Fibroblast of lung (primary cell): ENCODE measurements at regions not wholly inside any gene's neighbourhood (a gene's known extent, or its start where the extent isn't known, plus 50 kb on each side); places are given as distances from the start of the nearest gene placed in this dataset.

ENCODE experiments used
- DNase-seq, 2 donors: peaks; one replicate each; pipeline versions ENCODE4 v3.0.0 to v3.0.0-alpha.2; 2010; ENCODE audit warnings: low read depth in 2 of 2
- H2AFZ ChIP-seq: 2 replicates; pipeline ENCODE4 v1.5.1; 2012; ENCODE audit warnings: low read length, control low read depth, inconsistent platforms
- H3K27ac ChIP-seq: 2 replicates; pipeline ENCODE4 v1.5.1; 2011; ENCODE audit warnings: low read length, control low read depth; ENCODE audit not compliant: insufficient read depth
- H3K27me3 ChIP-seq: 2 replicates; pipeline ENCODE4 v1.5.1; 2011; ENCODE audit warnings: mild to moderate bottlenecking, low read length; ENCODE audit not compliant: control insufficient read depth, insufficient read depth
- H3K36me3 ChIP-seq: 2 replicates; pipeline ENCODE4 v1.5.1; 2011; ENCODE audit warnings: low read length; ENCODE audit not compliant: control insufficient read depth, insufficient read depth
- H3K4me1 ChIP-seq: 2 replicates; pipeline ENCODE4 v1.5.1; 2011; ENCODE audit warnings: low read length; ENCODE audit not compliant: control insufficient read depth, insufficient read depth; ENCODE audit errors: extremely low read depth
- H3K4me2 ChIP-seq: 2 replicates; pipeline ENCODE4 v1.5.1; 2011; ENCODE audit warnings: low read length, control low read depth; ENCODE audit not compliant: insufficient read depth; ENCODE audit errors: extremely low read depth
- H3K4me3 ChIP-seq, 4 experiments: fragments of 200-600 bp in 1 of 4; sonication (generic) in 1 of 4; replicated peaks in 1 of 4; 2 replicates each; pipeline ENCODE4 v1.5.1; 2011 to 2016; ENCODE audit warnings: low read length in 4 of 4, low read depth in 3 of 4, mild to moderate bottlenecking in 3 of 4, control low read depth in 2 of 4, inconsistent platforms in 1 of 4, mixed read lengths in 1 of 4; ENCODE audit not compliant: insufficient read depth in 1 of 4; ENCODE audit errors: control extremely low read depth in 1 of 4
- H3K79me2 ChIP-seq: 2 replicates; pipeline ENCODE4 v1.5.1; 2012; ENCODE audit warnings: mild to moderate bottlenecking, low read length, inconsistent platforms; ENCODE audit not compliant: control insufficient read depth, insufficient read depth
- H3K9ac ChIP-seq: 2 replicates; pipeline ENCODE4 v1.5.1; 2011; ENCODE audit warnings: mild to moderate bottlenecking, low read length, control low read depth; ENCODE audit not compliant: insufficient read depth
- H3K9me3 ChIP-seq: 2 replicates; pipeline ENCODE4 v1.5.1; 2012; ENCODE audit warnings: low read depth, low read length; ENCODE audit not compliant: control insufficient read depth, insufficient read depth
- H4K20me1 ChIP-seq: 2 replicates; pipeline ENCODE4 v1.5.1; 2011; ENCODE audit warnings: low read length; ENCODE audit not compliant: control insufficient read depth, insufficient read depth; ENCODE audit errors: extremely low read depth
- CTCF ChIP-seq, 2 donors: IDR thresholded peaks in 1 of 2; conservative IDR thresholded peaks in 1 of 2; 1 replicate in 1 of 2; 2 replicates in 1 of 2; pipeline ENCODE4 v1.5.1; 2011 to 2012; ENCODE audit warnings: low read length in 2 of 2, control low read depth in 1 of 2, inconsistent platforms in 1 of 2, low read depth in 1 of 2, mild to moderate bottlenecking in 1 of 2
- EZH2 ChIP-seq: IDR thresholded peaks from 2 replicates; pipeline ENCODE4 v1.5.1; 2012; ENCODE audit warnings: low read length, control low read depth, mild to moderate bottlenecking; ENCODE audit errors: missing control alignments

GRCh38 chr5:38607396-38607795 lies 51.0 kb upstream of the LIFR start:
- Histone ChIP-seq H2AFZ (no peak overlapping the region), H3K4me2 (no peak overlapping the region), H3K9ac (no peak overlapping the region), H3K36me3 (no peaks in the 10 kb centered on the region), H3K4me3 (no peak overlapping the region), H3K79me2 (no peaks in the 10 kb centered on the region), H4K20me1 (no peaks in the 10 kb centered on the region), H3K27ac (no peak overlapping the region), H3K27me3 (no peaks in the 10 kb centered on the region), H3K9me3 (no peaks in the 10 kb centered on the region), H3K4me1 (peaks cover 4% of the 10 kb centered on the region)
- peak; percentile 97 to 99 for DNase-seq
- TF ChIP-seq EZH2 (no peak), CTCF (conservative IDR thresholded peaks at IDR 0.05 in 1 of 2, IDR thresholded peaks at IDR 0.05 in 1 of 2; ENCODE audit: low read depth in 1 of 2, low read length in 2 of 2) (no peak)

GRCh38 chr5:38607930-38608564 lies 51.6 kb upstream of the LIFR start:
- Histone ChIP-seq H2AFZ (no peak overlapping the region), H3K27me3 (no peaks in the 10 kb centered on the region), H3K4me1 (peaks cover 6% of the 10 kb centered on the region), H3K36me3 (no peaks in the 10 kb centered on the region), H3K4me2 (no peak overlapping the region), H3K79me2 (no peaks in the 10 kb centered on the region), H3K27ac (no peak overlapping the region), H3K9ac (no peak overlapping the region), H4K20me1 (no peaks in the 10 kb centered on the region), H3K9me3 (no peaks in the 10 kb centered on the region), H3K4me3 (no peak overlapping the region)
- peak; percentile 77 to 89 for DNase-seq
- no peak for TF ChIP-seq EZH2
- no peak for TF ChIP-seq CTCF (conservative IDR thresholded peaks at IDR 0.05 in 1 of 2, IDR thresholded peaks at IDR 0.05 in 1 of 2; ENCODE audit: low read depth in 1 of 2, low read length in 2 of 2)

- no peak overlapping the region for H3K4me3 ChIP-seq
- no peaks in the 10 kb centered on the region for H3K36me3 ChIP-seq
- H3K9ac ChIP-seq: no peak overlapping the region
- no peaks in the 10 kb centered on the region for H3K27me3 ChIP-seq
- TF ChIP-seq CTCF (conservative IDR thresholded peaks at IDR 0.05 in 1 of 2, IDR thresholded peaks at IDR 0.05 in 1 of 2; ENCODE audit: low read depth in 1 of 2, low read length in 2 of 2): no peak
- no peak for TF ChIP-seq EZH2
- H2AFZ ChIP-seq: no peak overlapping the region
- DNase-seq: no peak
- no peaks in the 10 kb centered on the region for H3K9me3 ChIP-seq
- H4K20me1 ChIP-seq: no peaks in the 10 kb centered on the region
- H3K27ac ChIP-seq: no peak overlapping the region
- H3K4me2 ChIP-seq: no peak overlapping the region
- no peaks in the 10 kb centered on the region for H3K79me2 ChIP-seq
- H3K4me1 ChIP-seq: peaks cover 4% of the 10 kb centered on the region
Observed at GRCh38 chr5:38608874-38609273, 52.4 kb upstream of the LIFR start.
